Smooth muscle cell of the brain vasculature (primary cell): ENCODE measurements at regions not wholly inside any gene's neighbourhood (a gene's known extent, or its start where the extent isn't known, plus 50 kb on each side); places are given as distances from the start of the nearest gene placed in this dataset.
"Not testable (repeated sequence)": the region's sequence is repeated elsewhere in the genome, so short reads cannot be mapped to it uniquely, and the experiment has no call there.

ENCODE experiments used
- DNase-seq: peaks from one replicate; pipeline ENCODE4 v3.0.0-alpha.2; 2012; ENCODE audit warnings: low read depth, low spot score

GRCh38 chr3:157585386-157585785 is 82.2 kb upstream of the VEPH1 start:
- no peak for DNase-seq

- DNase-seq = no peak
Measured at GRCh38 chr3:157582637-157582973, 79.4 kb upstream of the VEPH1 start.

GRCh38 chr3:157581956-157582636 is 78.9 kb upstream of the VEPH1 start:
- not testable (repeated sequence) for DNase-seq

- DNase-seq = peak; percentile 7
Measured at GRCh38 chr3:157581371-157581770, 78.2 kb upstream of the VEPH1 start.

- DNase-seq = no peak
Measured at GRCh38 chr3:157578181-157578580, 75.0 kb upstream of the VEPH1 start.

- no peak for DNase-seq
Measured at GRCh38 chr3:157574531-157574930, 71.3 kb upstream of the VEPH1 start.

GRCh38 chr3:157573780-157574378 is 70.7 kb upstream of the VEPH1 start:
- DNase-seq = no peak

- DNase-seq = no peak
Measured at GRCh38 chr3:157573281-157573680, 70.1 kb upstream of the VEPH1 start.

GRCh38 chr3:157572559-157573270 is 69.5 kb upstream of the VEPH1 start:
- DNase-seq = peak; percentile 40

- no peak for DNase-seq
Measured at GRCh38 chr3:157566596-157566995, 63.4 kb upstream of the VEPH1 start.

- DNase-seq = no peak
Measured at GRCh38 chr3:157559401-157559800, 56.2 kb upstream of the VEPH1 start.
